ENCODE measurements at regions not wholly inside any gene's neighbourhood (a gene's known extent, or its start where the extent isn't known, plus 50 kb on each side); places are given as distances from the start of the nearest gene placed in this dataset.

GRCh38 chr16:9331503-9331902 lies 240.1 kb downstream of the HAPSTR1 start:
- DNase-seq (ENCODE audit: low spot score), result no peak
- Histone ChIP-seq H3K4me3 (ENCODE audit: low read depth in 1 of 3, low read length in 3 of 3) (no peak overlapping the region), H3K9ac (ENCODE audit: low read depth in 1 of 2, low read length in 2 of 2) (no peak overlapping the region), H3K9me3 (ENCODE audit: control insufficient read depth in 4 of 4, low read length in 3 of 4) (no peaks in the 10 kb centered on the region), H3K36me3 (ENCODE audit: control insufficient read depth in 4 of 4, insufficient read depth in 3 of 4, low read depth in 1 of 4, low read length in 3 of 4) (no peaks in the 10 kb centered on the region), H3K27ac (ENCODE audit: low read depth in 1 of 2, low read length in 2 of 2) (no peak overlapping the region), H3K4me1 (ENCODE audit: control insufficient read depth in 4 of 4, insufficient read depth in 4 of 4, low read length in 3 of 4) (no peaks in the 10 kb centered on the region), H3K27me3 (ENCODE audit: control insufficient read depth in 4 of 4, insufficient read depth in 4 of 4, low read length in 3 of 4) (no peaks in the 10 kb centered on the region)
- WGBS, result 67% methylated on average over 1 of the region's 1 CpG
- TF ChIP-seq MAX (IDR thresholded peaks at IDR 0.05) (no peak), REST (IDR thresholded peaks at IDR 0.05) (no peak), HNF4A (conservative IDR thresholded peaks at IDR 0.05) (no peak), RXRA (IDR thresholded peaks at IDR 0.05) (no peak), TAF1 (conservative IDR thresholded peaks at IDR 0.05) (no peak), EGR1 (IDR thresholded peaks at IDR 0.05; ENCODE audit: low read depth in 2 of 2) (no peak), CTCF (IDR thresholded peaks at IDR 0.05; ENCODE audit: low read depth, low read length, missing input control) (no peak), GABPA (IDR thresholded peaks at IDR 0.05 in 1 of 2, conservative IDR thresholded peaks at IDR 0.05 in 1 of 2) (no peak), YY1 (IDR thresholded peaks at IDR 0.05) (no peak)

GRCh38 chr16:9332574-9333148 lies 241.2 kb downstream of the HAPSTR1 start:
- no peak overlapping the region for H3K27ac ChIP-seq (ENCODE audit: low read depth in 1 of 2, low read length in 2 of 2)
- H3K27me3 ChIP-seq (ENCODE audit: control insufficient read depth in 4 of 4, insufficient read depth in 4 of 4, low read length in 3 of 4), result no peaks in the 10 kb centered on the region
- H3K36me3 ChIP-seq (ENCODE audit: control insufficient read depth in 4 of 4, insufficient read depth in 3 of 4, low read depth in 1 of 4, low read length in 3 of 4), result no peaks in the 10 kb centered on the region
- H3K9me3 ChIP-seq (ENCODE audit: control insufficient read depth in 4 of 4, low read length in 3 of 4), result no peaks in the 10 kb centered on the region
- TF ChIP-seq FOXA1 (IDR thresholded peaks at IDR 0.05) (no peak), EGR1 (IDR thresholded peaks at IDR 0.05; ENCODE audit: low read depth in 2 of 2) (no peak), HNF4G (IDR thresholded peaks at IDR 0.05) (no peak), GABPA (IDR thresholded peaks at IDR 0.05 in 1 of 2, conservative IDR thresholded peaks at IDR 0.05 in 1 of 2) (no peak), FOXA2 (IDR thresholded peaks at IDR 0.05) (no peak)
- no peak overlapping the region for H3K4me3 ChIP-seq (ENCODE audit: low read depth in 1 of 3, low read length in 3 of 3)
- no peak overlapping the region for H3K9ac ChIP-seq (ENCODE audit: low read depth in 1 of 2, low read length in 2 of 2)
- 95% methylated on average over 5 of the region's 5 CpGs for WGBS
- no peak for DNase-seq (ENCODE audit: low spot score)
- no peaks in the 10 kb centered on the region for H3K4me1 ChIP-seq (ENCODE audit: control insufficient read depth in 4 of 4, insufficient read depth in 4 of 4, low read length in 3 of 4)

GRCh38 chr16:9333469-9333868 lies 242.0 kb downstream of the HAPSTR1 start:
- H3K9me3 ChIP-seq (ENCODE audit: control insufficient read depth in 4 of 4, low read length in 3 of 4), result no peaks in the 10 kb centered on the region
- H3K27me3 ChIP-seq (ENCODE audit: control insufficient read depth in 4 of 4, insufficient read depth in 4 of 4, low read length in 3 of 4), result no peaks in the 10 kb centered on the region
- 93% methylated on average over 2 of the region's 2 CpGs for WGBS
- no peaks in the 10 kb centered on the region for H3K4me1 ChIP-seq (ENCODE audit: control insufficient read depth in 4 of 4, insufficient read depth in 4 of 4, low read length in 3 of 4)
- no peak overlapping the region for H3K27ac ChIP-seq (ENCODE audit: low read depth in 1 of 2, low read length in 2 of 2)
- H3K36me3 ChIP-seq (ENCODE audit: control insufficient read depth in 4 of 4, insufficient read depth in 3 of 4, low read depth in 1 of 4, low read length in 3 of 4), result no peaks in the 10 kb centered on the region
- TF ChIP-seq RXRA (IDR thresholded peaks at IDR 0.05), result no peak
- H3K9ac ChIP-seq (ENCODE audit: low read depth in 1 of 2, low read length in 2 of 2), result no peak overlapping the region
- DNase-seq (ENCODE audit: low spot score), result no peak
- H3K4me3 ChIP-seq (ENCODE audit: low read depth in 1 of 3, low read length in 3 of 3), result no peak overlapping the region

Measured in liver (tissue), 8 donors.